HEK293T (cell line): ENCODE measurements at regions not wholly inside any gene's neighbourhood (a gene's known extent, or its start where the extent isn't known, plus 50 kb on each side); places are given as distances from the start of the nearest gene placed in this dataset.

ENCODE experiments used
- ELF4 ChIP-seq: fragments of 450-650 bp; IDR thresholded peaks from 2 replicates; pipeline ENCODE4 v1.6.1; 2017; ENCODE audit warnings: antibody characterized with exemption
- TF ChIP-seq, protein P1 (sequence below): fragments of 450-650 bp; IDR thresholded peaks from 2 replicates; pipeline ENCODE4 v1.6.1; 2016

DNA sequence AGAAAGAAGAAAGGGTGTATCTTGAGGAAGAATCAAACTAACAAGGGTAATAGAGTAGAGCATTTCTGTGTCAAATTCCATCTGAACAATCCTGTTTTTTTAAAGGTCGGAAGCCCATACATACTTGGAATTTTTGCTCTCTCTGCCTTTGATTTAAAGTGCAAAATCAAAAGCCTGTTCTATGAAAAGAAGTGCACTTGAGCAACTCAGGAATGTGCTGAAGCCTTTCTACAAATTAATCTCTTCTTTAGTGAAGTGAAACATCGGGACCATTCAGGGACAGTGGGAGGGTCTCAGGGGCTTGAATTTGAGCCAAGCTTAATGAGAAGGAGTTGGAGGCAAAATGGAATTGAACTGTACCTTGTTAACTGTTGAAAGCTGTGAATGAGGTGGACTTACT lies 1008.5 kb upstream of the LCORL start:
- no peak for TF ChIP-seq ELF4
- TF ChIP-seq, protein P1, sequence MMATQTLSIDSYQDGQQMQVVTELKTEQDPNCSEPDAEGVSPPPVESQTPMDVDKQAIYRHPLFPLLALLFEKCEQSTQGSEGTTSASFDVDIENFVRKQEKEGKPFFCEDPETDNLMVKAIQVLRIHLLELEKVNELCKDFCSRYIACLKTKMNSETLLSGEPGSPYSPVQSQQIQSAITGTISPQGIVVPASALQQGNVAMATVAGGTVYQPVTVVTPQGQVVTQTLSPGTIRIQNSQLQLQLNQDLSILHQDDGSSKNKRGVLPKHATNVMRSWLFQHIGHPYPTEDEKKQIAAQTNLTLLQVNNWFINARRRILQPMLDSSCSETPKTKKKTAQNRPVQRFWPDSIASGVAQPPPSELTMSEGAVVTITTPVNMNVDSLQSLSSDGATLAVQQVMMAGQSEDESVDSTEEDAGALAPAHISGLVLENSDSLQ, result no peak
